Stimulated activated CD8-positive, alpha-beta memory T cell treated with anti-CD3 and anti-CD28 coated beads, Interleukin-7, amount 100 ng/mL, for 4 hours (primary cell): ENCODE measurements at regions not wholly inside any gene's neighbourhood (a gene's known extent, or its start where the extent isn't known, plus 50 kb on each side); places are given as distances from the start of the nearest gene placed in this dataset.

Experiments
- DNase-seq, 2 donors: peaks; one replicate each; pipeline ENCODE4 v3.0.0-alpha.2; 2020; ENCODE audit warnings: low read depth in 2 of 2

DNA sequence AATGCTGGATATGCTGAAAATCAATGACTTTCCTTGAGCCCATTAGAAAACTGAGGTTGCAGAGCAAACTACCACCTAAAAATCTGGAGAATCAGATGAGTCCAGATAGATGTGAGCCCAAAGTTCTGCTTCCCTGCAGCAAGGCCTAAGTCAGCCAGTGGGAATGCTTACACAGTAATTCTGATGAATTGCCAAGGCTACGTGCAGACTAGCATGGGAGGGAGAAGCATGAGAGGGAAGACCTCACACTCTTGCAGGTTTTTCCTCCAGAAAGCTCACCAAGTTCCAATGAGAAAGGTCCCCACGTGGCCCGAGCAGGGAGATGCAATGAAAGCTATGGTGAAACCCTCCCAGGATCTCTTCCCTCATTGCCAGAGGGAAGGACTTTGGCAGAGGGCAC lies 104.8 kb upstream of the SIRPA start:
- no peak for DNase-seq

DNA sequence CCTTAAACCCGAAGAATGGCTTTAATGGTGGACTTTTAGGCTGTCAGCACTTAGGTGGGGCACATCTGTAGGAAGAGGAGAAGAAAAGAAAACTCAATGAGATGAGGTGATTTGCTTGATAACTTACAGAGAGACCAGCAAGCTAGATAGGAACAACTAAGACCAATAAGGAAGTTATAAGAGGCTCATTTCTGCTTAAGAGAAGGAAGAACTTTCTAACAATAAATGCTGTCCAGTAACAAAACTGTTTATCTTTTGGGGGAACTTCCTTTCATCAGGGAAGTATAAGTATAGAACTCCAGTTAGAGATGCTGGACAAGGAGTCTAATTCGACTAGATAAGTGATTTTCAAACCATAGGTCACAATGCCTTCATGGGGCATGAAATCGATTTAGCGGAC lies 107.2 kb upstream of the SIRPA start:
- no peak for DNase-seq

DNA sequence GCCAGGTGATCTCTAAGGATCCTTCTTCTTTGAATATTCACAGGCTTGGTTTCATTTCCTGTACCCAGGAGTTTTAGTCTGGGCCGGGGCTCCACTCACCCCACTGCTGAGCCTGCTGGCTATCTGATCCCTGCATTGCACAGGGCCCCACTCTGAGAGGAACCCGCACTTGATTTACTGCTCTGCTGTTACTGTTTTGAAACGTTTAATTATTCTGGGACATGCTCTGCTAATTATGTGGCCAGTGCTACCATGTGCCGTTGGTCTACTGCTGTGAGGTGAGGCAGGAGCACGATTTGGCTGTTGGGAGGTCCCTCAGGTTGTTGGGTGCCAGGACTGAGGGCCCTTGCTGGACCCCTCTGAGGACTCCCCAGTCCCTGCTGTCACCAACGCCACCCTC lies 108.7 kb upstream of the SIRPA start:
- no peak for DNase-seq

DNA sequence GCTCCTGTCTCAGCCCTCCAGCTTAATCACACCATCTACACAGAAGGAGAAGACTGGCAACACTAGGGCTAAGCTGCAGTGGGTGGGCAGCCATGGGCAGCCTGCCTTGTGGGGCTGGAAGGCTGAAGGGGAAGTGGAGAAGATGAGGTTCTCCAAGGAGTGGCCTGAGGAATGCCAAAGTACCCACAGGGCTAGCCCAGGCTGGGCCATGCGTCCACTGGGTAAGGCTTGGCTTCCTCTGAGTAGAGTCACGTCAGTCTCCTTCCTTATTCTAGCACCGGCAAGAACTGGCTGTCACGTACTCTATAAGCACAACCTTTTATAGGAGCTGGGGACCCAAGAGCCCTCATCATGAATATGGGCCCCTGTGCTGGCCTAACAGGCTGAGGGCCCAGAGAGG lies 110.6 kb upstream of the SIRPA start:
- no peak for DNase-seq

GRCh38 chr20:1783245-1783644 lies 112.0 kb upstream of the SIRPA start:
- no peak for DNase-seq

DNA sequence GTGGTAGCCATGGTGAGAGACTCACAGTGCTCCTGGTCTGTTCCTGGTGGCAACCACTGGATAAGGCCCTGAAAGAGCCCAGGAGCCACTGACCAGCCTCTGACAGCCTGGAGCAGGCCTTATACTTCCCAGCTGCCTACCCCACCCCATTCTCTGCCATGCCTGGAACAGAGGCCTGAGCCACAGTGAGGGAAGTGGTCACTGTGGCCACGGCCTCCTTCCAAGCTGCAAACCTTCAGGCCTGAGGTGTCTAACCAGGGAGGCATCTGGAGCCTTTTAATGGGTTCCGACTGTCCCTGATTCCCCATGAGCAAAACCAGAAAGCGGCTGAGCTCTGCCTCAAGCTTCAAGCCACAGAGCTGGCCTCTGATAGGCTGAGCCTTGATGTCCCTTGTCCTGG lies 113.0 kb upstream of the SIRPA start:
- DNase-seq, result no peak

GRCh38 chr20:1779567-1779966 lies 115.6 kb upstream of the SIRPA start:
- no peak for DNase-seq

GRCh38 chr20:1778338-1778737 lies 116.9 kb upstream of the SIRPA start:
- no peak for DNase-seq

DNA sequence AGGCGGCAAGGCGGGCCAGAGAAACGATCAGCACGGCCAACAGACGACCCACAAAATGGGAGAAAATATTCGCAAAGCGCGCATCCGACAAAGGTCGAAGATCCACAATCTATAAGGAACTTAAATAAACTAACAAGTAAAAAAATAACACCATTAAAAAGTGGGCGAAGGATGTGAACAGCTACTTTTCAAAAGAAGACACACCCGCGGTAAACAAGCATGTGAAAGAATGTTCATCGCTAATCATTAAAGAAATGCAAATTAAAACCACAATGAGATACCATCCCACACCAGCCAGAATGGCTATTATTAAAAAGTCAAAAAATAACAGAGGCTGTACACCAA lies 117.8 kb upstream of the SIRPA start:
- no peak for DNase-seq

DNA sequence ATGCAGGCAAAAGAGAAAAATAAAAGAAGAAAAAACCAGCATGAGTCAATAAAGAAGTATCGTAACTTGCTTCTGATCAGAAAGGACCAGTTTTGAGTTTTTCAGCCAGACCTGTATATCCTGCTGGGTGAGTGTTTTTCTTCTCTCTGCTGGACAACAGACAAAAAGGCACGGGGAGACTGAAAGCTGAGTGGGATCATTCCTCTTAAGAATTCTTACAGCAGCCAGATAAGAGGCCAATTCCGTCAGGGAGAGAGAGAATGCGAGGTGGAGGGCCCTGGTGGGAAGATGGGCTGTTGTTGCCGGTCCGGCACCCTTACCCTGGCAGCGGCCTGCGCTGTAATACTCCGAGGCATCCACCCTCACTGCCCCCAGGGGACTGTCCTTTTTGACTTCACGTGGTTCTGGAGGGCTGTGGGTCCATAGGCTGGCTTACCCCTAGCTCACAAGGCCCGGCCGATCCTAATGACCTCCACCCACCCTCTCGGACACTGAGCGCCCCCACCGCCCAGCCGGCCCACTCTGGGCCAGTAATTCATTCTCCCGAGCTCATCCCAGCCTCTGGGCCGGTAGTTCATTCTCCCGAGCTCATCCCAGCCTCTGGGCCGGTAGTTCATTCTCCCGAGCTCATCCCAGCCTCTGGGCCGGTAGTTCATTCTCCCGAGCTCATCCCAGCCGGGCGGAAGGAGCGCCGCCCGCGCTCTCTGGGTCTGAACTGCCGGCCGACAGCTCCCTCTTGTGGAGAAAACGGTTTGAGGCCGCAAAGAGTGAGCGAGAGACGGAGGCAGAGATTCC lies 118.3 kb upstream of the SIRPA start:
- DNase-seq, result peak; percentile 59 to 68

- no peak for DNase-seq
Measured at GRCh38 chr20:1775117-1775516, 117.5 kb upstream of the SIRPG start.

DNA sequence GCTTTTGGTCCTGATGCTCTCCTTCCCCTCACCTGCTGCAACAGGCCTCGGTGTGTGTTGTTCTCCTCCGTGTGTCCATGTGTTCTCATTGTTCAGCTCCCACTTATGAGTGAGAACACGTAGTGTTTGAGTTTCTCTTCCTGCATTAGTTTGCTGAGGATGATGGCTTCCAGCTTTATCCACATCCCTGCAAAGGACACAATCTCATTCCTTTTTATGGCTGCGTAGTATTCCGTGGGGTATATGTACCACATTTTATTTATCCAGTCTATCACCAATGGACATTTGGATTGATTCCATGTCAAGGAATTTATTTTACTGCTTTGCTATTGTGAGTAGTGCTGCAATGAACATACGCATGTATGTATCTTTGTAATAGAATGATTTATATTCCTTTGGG lies 116.9 kb upstream of the SIRPG start:
- no peak for DNase-seq

GRCh38 chr20:1773816-1774215 lies 116.2 kb upstream of the SIRPG start:
- no peak for DNase-seq

- DNase-seq, result no peak
Measured at GRCh38 chr20:1769491-1769890, 111.9 kb upstream of the SIRPG start.

DNA sequence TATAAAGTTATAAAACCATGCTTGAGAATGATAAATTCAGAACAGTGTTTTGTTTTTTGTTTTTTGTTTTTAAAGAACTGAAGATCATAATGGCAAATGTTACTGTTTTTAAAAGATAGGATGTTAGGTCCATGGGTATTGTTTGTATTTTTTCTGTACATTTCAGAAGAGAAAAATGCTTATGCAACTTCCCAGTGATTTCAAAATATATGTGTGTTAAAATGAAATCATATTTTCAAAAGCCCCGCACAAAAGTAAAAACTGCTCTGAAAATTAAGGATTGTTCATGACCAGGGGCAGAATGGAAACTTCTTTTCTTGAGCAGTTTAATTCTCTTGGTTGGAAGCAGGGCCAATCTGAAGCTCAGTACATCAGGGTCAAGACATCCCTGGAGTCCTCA lies 109.2 kb upstream of the SIRPG start:
- DNase-seq, result no peak

DNA sequence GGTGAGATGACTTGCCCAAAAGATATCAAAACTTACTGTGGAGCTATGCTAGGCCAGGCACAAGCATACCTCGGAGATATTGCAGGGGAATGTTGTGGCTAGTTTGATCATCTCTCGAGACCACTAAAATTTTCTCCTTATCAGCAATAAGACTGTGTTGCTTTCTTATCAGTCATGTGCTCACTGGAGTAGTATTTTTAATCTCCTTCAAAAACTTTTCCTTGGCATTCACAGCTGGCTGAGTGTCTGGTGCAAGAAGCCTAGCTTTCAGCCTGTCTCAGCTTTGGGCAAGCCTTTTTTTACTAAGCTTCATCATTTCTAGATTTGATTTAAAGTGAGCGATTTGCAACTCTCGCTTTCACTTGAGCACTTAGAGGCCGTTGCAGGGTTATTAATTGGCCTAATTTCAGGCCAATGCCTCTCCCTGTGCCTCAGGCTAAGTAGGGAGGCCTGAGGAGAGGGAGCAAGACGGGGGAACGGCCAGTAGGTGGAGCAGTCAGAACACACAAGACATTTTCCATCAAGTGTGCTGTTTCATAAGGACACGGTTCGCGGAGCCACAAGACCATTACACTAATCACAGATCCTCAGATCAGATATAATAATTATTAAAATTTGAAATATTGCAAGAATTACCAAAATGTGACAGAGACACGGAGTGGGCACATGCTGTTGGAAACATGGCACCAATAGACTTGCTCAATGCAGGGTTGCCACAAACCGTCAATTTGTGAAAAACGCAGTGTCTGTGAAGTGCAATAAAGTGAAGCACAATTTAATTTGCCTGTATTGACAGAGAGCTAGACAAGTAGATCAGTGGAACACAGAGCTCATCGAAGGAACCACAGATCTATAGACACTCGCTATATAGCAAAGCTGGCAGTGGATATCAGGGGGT lies 106.8 kb upstream of the SIRPG start:
- peak; percentile 31 to 36 for DNase-seq

DNA sequence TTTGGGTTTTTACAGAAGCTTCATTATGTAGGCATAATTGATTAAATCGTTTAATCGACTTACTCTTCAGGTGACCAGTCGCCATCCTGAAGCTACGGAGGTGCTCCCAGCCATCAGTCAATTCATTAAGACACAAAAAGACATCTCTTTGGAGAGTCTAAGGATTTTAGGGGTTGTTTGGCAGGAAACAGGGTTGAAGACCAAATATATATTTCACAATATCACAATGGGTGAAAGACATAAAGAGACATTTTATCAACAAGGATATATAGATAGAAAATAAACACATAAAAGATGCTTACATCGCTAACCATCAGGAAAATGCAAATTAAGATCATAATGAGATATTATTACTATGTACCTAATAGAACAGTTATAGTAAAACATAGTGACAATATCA lies 104.0 kb upstream of the SIRPG start:
- DNase-seq, result no peak

- DNase-seq, result no peak
Measured at GRCh38 chr20:1761116-1761515, 103.5 kb upstream of the SIRPG start.

DNA sequence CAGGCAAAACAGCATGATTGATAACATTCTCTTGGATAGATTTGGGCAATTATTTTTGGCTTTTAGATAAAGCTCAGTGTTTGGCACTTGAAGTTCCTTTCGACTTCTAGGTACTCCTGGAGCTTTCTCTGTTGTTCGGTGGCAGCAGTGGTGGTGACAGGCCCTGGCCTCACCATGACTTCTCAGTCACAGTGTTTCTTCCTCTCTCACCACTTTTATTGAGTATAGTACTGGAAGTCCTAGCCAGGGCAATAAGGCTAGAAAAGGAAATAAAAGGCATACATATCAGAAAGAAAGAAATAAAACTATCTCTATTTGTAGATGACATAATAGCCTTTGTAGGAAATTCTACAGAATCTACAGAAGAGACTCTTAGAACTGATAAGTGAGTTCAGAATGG lies 101.2 kb upstream of the SIRPG start:
- DNase-seq, result no peak

GRCh38 chr20:1757606-1758512 lies 100.3 kb upstream of the SIRPG start:
- no peak for DNase-seq

GRCh38 chr20:1757072-1757471 lies 99.5 kb upstream of the SIRPG start:
- no peak for DNase-seq

DNA sequence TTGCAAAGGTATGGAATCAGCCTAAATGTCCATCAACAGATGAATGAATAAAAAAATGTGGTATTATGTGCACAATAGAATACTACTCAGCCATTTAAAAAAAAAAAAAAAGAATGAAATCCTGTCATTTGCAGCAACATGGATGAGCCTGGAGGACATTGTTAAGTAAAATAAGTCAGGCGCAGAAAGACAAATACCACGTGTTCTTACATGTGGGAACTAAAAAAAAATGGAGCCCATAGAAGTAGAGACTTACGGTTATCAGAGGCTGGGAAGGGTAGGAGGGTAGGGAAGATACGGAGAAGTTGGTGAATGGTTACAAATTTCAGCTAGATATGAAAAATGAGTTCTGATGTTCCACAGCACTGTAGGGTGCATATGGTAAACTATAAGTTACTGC lies 97.2 kb upstream of the SIRPG start:
- DNase-seq, result no peak
